ENCODE measurements at regions not wholly inside any gene's neighbourhood (a gene's known extent, or its start where the extent isn't known, plus 50 kb on each side); places are given as distances from the start of the nearest gene placed in this dataset.

DNA sequence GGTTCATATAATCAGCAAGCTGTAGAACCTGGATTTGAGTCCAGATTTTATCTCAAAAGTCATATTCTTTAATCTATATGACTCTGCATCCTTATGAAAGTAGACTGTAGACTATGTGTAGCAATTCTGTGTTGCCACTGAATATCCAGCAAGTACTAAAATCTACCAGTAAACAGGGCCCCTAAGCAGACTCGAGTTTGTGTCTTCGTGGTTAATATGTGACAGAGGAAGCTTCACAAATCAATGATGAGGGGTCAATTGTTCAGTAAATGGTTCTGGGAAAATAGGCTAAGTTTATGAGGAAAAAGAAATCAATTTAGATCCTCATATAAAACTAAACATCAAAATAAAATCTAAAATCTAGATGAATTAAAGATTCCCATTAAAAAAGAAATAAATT is 648.5 kb upstream of the KIRREL3 start:
- no peak for TF ChIP-seq ZNF384 (IDR thresholded peaks at IDR 0.05; ENCODE audit: borderline replicate concordance, low read depth, low read length)
- no peak for TF ChIP-seq NKRF (conservative IDR thresholded peaks at IDR 0.05)
- TF ChIP-seq BHLHE40 (IDR thresholded peaks at IDR 0.05; ENCODE audit: borderline replicate concordance in 1 of 2, low read depth in 2 of 2, low read length in 1 of 2), result no peak
- TF ChIP-seq EZH2 (IDR thresholded peaks at IDR 0.05; ENCODE audit: borderline replicate concordance, control insufficient read depth, low read depth, low read length), result no peak

All from GM12878 (cell line).